Left lung (tissue), 4 donors: ENCODE measurements at regions not wholly inside any gene's neighbourhood (a gene's known extent, or its start where the extent isn't known, plus 50 kb on each side); places are given as distances from the start of the nearest gene placed in this dataset.

Experiments used
- ATAC-seq: fragments of 200-7000 bp; cut with Tn5 transposase; one replicate; pipeline ENCODE4 v1.9.1; 2020; ENCODE audit warnings: moderate library complexity
- DNase-seq, 4 donors: peaks; one replicate each; pipeline ENCODE4 v3.0.0-alpha.2; 2013 to 2020
- H3K27ac ChIP-seq, 2 donors: fragments of 200-600 bp; sonication (generic) in 1 of 2; one replicate each; pipeline versions ENCODE4 v1.5.0 to v1.8.0; 2020 to 2021
- H3K27me3 ChIP-seq, 2 donors: fragments of 200-600 bp; sonication (generic) in 1 of 2; one replicate each; pipeline versions ENCODE4 v1.5.0 to v1.8.0; 2020 to 2021
- H3K36me3 ChIP-seq, 2 donors: fragments of 200-600 bp; sonication (generic) in 1 of 2; one replicate each; pipeline versions ENCODE4 v1.5.0 to v1.8.0; 2020 to 2021
- H3K4me1 ChIP-seq, 2 donors: fragments of 200-600 bp; one replicate each; pipeline ENCODE4 v1.8.0; 2021
- H3K4me3 ChIP-seq, 2 donors: fragments of 200-600 bp; sonication (generic) in 1 of 2; one replicate each; pipeline versions ENCODE4 v1.5.0 to v1.8.0; 2020 to 2021; ENCODE audit warnings: mild to moderate bottlenecking in 1 of 2
- H3K9me3 ChIP-seq, 2 donors: fragments of 200-600 bp; sonication (generic) in 1 of 2; one replicate each; pipeline versions ENCODE4 v1.5.0 to v1.8.0; 2020 to 2021
- intact Hi-C, 2 donors: fragments of 100-400 bp; cut with DNase I; formaldehyde crosslinking; loops; one replicate each; pipeline versions ENCODE4 v1.11.2 to v1.14.2; 2022
- TF ChIP-seq, protein P1 (sequence below), 2 donors: fragments of 200-600 bp; sonication (generic) in 1 of 2; IDR thresholded peaks; one replicate each; pipeline versions ENCODE4 v1.5.0 to v1.8.0; 2021; ENCODE audit warnings: antibody characterized with exemption in 2 of 2
- donor health status: DM: no; HTN: yes; CAD: no.
- donor health status: DM: no; HTN: no; CAD: no.

DNA sequence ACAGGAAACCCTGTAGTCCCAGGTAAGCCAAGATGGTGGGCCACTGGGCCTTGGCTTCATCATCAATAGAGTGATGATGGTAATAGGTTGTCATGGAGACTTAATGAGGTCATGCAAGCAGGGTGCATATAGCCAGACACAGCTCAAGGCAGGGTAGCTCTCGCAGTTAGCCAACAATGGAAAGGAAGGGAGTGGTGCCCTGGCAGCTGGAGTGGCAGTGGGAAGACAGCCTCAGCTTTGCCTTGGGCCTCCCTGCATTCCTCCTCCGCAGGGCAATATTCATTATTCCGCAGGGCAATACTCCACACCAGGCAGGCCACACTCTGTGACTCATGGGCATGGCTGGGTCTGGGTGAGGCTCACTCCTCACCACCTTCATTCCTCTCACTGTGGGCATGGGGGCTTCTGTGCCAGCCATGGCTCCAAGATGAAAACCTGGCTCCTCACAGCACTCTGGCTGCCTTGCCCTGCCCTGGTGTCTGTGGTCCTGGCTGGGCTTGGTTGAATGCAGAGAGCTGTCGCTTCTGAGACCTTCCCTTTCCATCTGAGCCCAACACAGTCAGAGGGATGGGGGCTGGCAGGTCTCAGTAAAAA, 163.1 kb upstream of the PMEPA1 start:
- TF ChIP-seq, protein P1, sequence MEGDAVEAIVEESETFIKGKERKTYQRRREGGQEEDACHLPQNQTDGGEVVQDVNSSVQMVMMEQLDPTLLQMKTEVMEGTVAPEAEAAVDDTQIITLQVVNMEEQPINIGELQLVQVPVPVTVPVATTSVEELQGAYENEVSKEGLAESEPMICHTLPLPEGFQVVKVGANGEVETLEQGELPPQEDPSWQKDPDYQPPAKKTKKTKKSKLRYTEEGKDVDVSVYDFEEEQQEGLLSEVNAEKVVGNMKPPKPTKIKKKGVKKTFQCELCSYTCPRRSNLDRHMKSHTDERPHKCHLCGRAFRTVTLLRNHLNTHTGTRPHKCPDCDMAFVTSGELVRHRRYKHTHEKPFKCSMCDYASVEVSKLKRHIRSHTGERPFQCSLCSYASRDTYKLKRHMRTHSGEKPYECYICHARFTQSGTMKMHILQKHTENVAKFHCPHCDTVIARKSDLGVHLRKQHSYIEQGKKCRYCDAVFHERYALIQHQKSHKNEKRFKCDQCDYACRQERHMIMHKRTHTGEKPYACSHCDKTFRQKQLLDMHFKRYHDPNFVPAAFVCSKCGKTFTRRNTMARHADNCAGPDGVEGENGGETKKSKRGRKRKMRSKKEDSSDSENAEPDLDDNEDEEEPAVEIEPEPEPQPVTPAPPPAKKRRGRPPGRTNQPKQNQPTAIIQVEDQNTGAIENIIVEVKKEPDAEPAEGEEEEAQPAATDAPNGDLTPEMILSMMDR (IDR thresholded peaks at IDR 0.05) = no peak
- no peaks in the 10 kb centered on the region for H3K36me3 ChIP-seq
- intact Hi-C loops = no loop called here
- no peak overlapping the region for H3K4me3 ChIP-seq
- ATAC-seq (no peak), DNase-seq (no peak)
- no peak overlapping the region for H3K27ac ChIP-seq
- no peaks in the 10 kb centered on the region for H3K4me1 ChIP-seq
- H3K9me3 ChIP-seq = no peaks in the 10 kb centered on the region
- peaks cover 0 to 11% of the 10 kb centered on the region in 2 donors for H3K27me3 ChIP-seq

DNA sequence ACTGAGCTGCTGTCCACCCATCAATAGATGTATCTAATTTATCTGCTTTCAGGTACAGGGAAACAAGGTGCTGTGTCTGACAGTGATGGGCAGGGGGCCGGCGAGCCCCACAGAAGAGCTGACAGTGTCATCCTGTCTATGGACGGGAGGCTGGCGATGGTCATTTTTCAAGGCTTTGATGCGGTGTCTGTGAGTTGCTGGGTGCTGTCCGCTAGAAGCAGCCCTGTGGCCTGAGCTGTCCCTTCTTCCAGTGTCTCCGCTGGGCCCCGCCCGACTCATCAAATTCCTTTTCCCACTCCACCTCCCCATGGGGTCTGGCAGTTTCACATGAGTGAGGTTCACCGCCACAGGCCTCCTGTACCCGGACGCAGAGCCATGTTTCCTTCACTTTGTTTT, 161.4 kb upstream of the PMEPA1 start:
- intact Hi-C loops = no loop called here
- DNase-seq (no peak), ATAC-seq (no peak)
- no peaks in the 10 kb centered on the region for H3K36me3 ChIP-seq
- TF ChIP-seq, protein P1 (IDR thresholded peaks at IDR 0.05) = no peak
- peaks cover 0 to 15% of the 10 kb centered on the region in 2 donors for H3K27me3 ChIP-seq
- no peak overlapping the region for H3K27ac ChIP-seq
- no peaks in the 10 kb centered on the region for H3K4me1 ChIP-seq
- H3K9me3 ChIP-seq = no peaks in the 10 kb centered on the region
- no peak overlapping the region for H3K4me3 ChIP-seq

DNA sequence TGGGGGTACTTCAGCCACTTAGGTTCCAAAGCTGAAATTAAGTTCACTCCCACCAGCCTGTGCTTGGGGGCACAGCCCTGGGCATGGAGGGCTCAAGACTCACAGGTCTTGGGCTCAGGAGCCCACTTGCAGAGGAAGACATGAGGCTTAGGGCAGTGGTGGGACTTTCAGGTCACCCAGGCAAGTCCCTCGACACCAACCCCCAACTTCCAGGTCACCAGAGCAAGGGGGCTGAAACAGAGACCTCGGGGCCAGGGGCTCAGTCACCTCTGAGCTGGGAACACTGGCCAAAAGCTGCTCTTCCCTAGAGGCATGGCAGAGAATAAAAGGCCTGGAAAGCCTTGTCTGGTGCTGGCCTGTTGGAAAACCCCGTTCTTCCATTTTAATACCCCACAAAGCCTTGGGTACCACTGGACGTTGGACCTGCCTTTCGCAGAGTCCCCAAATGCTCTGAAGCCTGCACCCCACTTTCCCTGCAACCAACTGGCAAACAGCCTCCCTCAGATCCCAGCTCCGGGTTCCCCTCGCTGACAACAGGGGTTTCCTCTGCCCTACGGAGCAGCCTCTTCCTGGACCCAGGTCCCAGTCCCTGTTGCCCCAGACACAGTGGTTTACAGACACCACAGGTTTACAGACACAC, 160.9 kb upstream of the PMEPA1 start:
- no peaks in the 10 kb centered on the region for H3K9me3 ChIP-seq

DNA sequence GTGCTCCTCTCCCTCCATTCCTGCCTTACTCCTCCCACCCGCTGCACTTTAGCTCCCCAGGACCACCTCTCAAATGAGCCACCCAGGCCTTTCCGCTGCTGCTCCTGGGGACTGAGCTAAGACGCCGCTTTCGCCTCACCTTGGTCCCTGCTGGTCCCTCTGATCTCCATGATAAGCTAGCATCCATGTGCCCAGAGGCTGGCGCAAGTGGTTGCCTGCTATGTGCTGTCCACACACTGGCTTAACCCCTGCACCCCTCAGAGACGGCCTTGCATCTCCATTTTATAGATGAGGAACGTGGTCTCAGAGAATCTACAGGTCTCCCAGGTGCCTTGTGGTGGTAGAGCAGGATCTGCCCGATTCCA, 160.1 kb upstream of the PMEPA1 start:
- Histone ChIP-seq H3K4me1 (no peaks in the 10 kb centered on the region), H3K4me3 (no peak overlapping the region), H3K27ac (no peak overlapping the region), H3K27me3 (peaks cover 0 to 15% of the 10 kb centered on the region in 2 donors), H3K9me3 (no peaks in the 10 kb centered on the region), H3K36me3 (no peaks in the 10 kb centered on the region)
- TF ChIP-seq, protein P1 (IDR thresholded peaks at IDR 0.05) = no peak
- intact Hi-C loops = no loop called here
- no peak for ATAC-seq
- DNase-seq = no peak

More for the DNA sequence above, 160.9 kb upstream of the PMEPA1 start:
- no peak for DNase-seq
- peaks cover 0 to 15% of the 10 kb centered on the region in 2 donors for H3K27me3 ChIP-seq
- TF ChIP-seq, protein P1 (IDR thresholded peaks at IDR 0.05) = no peak
- intact Hi-C loops = no loop called here
- H3K4me3 ChIP-seq = no peak overlapping the region
- no peaks in the 10 kb centered on the region for H3K36me3 ChIP-seq
- no peak for ATAC-seq
- no peak overlapping the region for H3K27ac ChIP-seq
- no peaks in the 10 kb centered on the region for H3K4me1 ChIP-seq

DNA sequence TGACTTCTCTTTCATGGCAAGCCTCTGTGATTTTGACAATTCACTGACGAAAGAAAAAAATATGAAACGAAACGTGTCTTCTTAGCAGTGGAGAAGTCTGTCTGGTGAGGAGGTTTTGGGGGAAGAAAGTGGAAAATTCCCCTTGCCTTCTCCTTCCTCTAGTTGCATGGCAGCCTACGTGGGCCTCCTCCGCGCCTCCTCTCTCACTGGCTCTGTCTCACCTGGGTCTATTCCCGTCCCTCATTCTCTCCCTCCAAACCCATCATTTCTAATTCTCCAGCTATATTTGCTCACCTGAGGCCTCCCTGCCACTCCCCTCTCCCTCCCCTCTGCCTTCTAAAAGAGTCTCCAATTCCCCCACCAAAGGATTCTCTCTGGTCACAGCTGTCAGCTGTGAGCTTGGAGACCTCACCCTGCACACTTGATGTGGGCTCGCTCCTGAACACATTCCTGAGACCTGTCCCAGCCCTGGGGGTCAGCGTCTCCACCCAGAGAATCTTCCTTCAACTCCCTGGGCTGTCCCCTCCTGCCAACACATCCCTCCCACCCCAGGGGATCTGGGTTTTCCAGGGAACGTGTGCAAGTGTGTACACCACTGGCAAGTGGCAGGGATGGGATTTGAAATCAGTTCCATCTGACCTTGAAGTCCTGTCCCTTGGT, 159.6 kb upstream of the PMEPA1 start:
- no peak overlapping the region for H3K4me3 ChIP-seq
- ATAC-seq (no peak), DNase-seq (no peak)
- H3K4me1 ChIP-seq = no peaks in the 10 kb centered on the region
- TF ChIP-seq, protein P1 (IDR thresholded peaks at IDR 0.05) = no peak
- no peaks in the 10 kb centered on the region for H3K36me3 ChIP-seq
- H3K27ac ChIP-seq = no peak overlapping the region
- intact Hi-C loops = no loop called here
- peaks cover 0 to 15% of the 10 kb centered on the region in 2 donors for H3K27me3 ChIP-seq
- no peaks in the 10 kb centered on the region for H3K9me3 ChIP-seq
